HG03025 (cell line): ENCODE measurements at regions not wholly inside any gene's neighbourhood (a gene's known extent, or its start where the extent isn't known, plus 50 kb on each side); places are given as distances from the start of the nearest gene placed in this dataset.

Experiments used
- ATAC-seq: cut with Tn5 transposase; IDR thresholded peaks from one replicate; pipeline ENCODE4 v1.9.1; 2021; ENCODE audit warnings: mild to moderate bottlenecking, moderate library complexity; ENCODE audit not compliant: unreplicated experiment, low FRiP score

GRCh38 chr1:209491496-209491895 is 92.0 kb upstream of the CAMK1G start:
- no peak for ATAC-seq

GRCh38 chr1:209491897-209492296 is 91.6 kb upstream of the CAMK1G start:
- no peak for ATAC-seq

- ATAC-seq, result no peak
Observed at GRCh38 chr1:209493559-209493958, 90.0 kb upstream of the CAMK1G start.

GRCh38 chr1:209497729-209498128 is 85.8 kb upstream of the CAMK1G start:
- ATAC-seq, result no peak

GRCh38 chr1:209500993-209501392 is 82.5 kb upstream of the CAMK1G start:
- no peak for ATAC-seq

GRCh38 chr1:209503196-209503595 is 80.3 kb upstream of the CAMK1G start:
- ATAC-seq, result no peak

GRCh38 chr1:209504571-209504970 is 78.9 kb upstream of the CAMK1G start:
- no peak for ATAC-seq

GRCh38 chr1:209505044-209505443 is 78.5 kb upstream of the CAMK1G start:
- ATAC-seq, result no peak

GRCh38 chr1:209506101-209506500 is 77.4 kb upstream of the CAMK1G start:
- ATAC-seq, result no peak

- no peak for ATAC-seq
Observed at GRCh38 chr1:209509039-209509438, 74.5 kb upstream of the CAMK1G start.

- no peak for ATAC-seq
Observed at GRCh38 chr1:209510063-209510462, 73.5 kb upstream of the CAMK1G start.

GRCh38 chr1:209511169-209511568 is 72.3 kb upstream of the CAMK1G start:
- ATAC-seq, result no peak

- no peak for ATAC-seq
Observed at GRCh38 chr1:209512821-209513220, 70.7 kb upstream of the CAMK1G start.

- no peak for ATAC-seq
Observed at GRCh38 chr1:209513226-209513625, 70.3 kb upstream of the CAMK1G start.

GRCh38 chr1:209516771-209517680 is 66.5 kb upstream of the CAMK1G start:
- ATAC-seq, result no peak

- no peak for ATAC-seq
Observed at GRCh38 chr1:209517681-209518050, 65.8 kb upstream of the CAMK1G start.

GRCh38 chr1:209519786-209520185 is 63.7 kb upstream of the CAMK1G start:
- ATAC-seq, result no peak

GRCh38 chr1:209522826-209523225 is 60.7 kb upstream of the CAMK1G start:
- ATAC-seq, result no peak

GRCh38 chr1:209526137-209526536 is 57.4 kb upstream of the CAMK1G start:
- ATAC-seq, result no peak

- ATAC-seq, result no peak
Observed at GRCh38 chr1:209527372-209527771, 56.1 kb upstream of the CAMK1G start.

- ATAC-seq, result no peak
Observed at GRCh38 chr1:209527993-209528717, 55.4 kb upstream of the CAMK1G start.

- no peak for ATAC-seq
Observed at GRCh38 chr1:209529233-209529632, 54.3 kb upstream of the CAMK1G start.
